Stimulated activated naive CD8-positive, alpha-beta T cell treated with anti-CD3 and anti-CD28 coated beads, Interleukin-15, amount 100 ng/mL, for 72 hours (primary cell): ENCODE measurements at regions not wholly inside any gene's neighbourhood (a gene's known extent, or its start where the extent isn't known, plus 50 kb on each side); places are given as distances from the start of the nearest gene placed in this dataset.
"Not testable (repeated sequence)": the region's sequence is repeated elsewhere in the genome, so short reads cannot be mapped to it uniquely, and the experiment has no call there.

Experiments
- ATAC-seq: fragments of 150-1000 bp; cut with Tn5 transposase; 2 replicates; pipeline ENCODE4 v1.10.0; 2021; ENCODE audit warnings: mild to moderate bottlenecking, moderate library complexity
- DNase-seq, 2 donors: peaks; one replicate each; pipeline ENCODE4 v3.0.0; 2021 to 2022
- H3K27ac Mint-ChIP-seq, 2 donors: one replicate each; pipeline ENCODE4 v1.8.0; 2022; ENCODE audit warnings: mild to moderate bottlenecking in 2 of 2, mixed read lengths in 2 of 2, moderate library complexity in 2 of 2
- H3K27me3 Mint-ChIP-seq: one replicate; pipeline ENCODE4 v1.8.0; 2022; ENCODE audit warnings: mixed read lengths
- H3K4me1 Mint-ChIP-seq: one replicate; pipeline ENCODE4 v1.8.0; 2022; ENCODE audit warnings: mild to moderate bottlenecking, mixed read lengths
- H3K4me3 Mint-ChIP-seq, 2 donors: one replicate each; pipeline ENCODE4 v1.8.0; 2022; ENCODE audit warnings: mild to moderate bottlenecking in 2 of 2, mixed read lengths in 2 of 2, moderate library complexity in 1 of 2
- H3K9me3 Mint-ChIP-seq, 2 donors: one replicate each; pipeline ENCODE4 v1.8.0; 2022; ENCODE audit warnings: mixed read lengths in 2 of 2

- Mint-ChIP-seq H3K27me3 (no peaks in the 10 kb centered on the region), H3K9me3 (no peaks in the 10 kb centered on the region), H3K27ac (no peak overlapping the region), H3K4me3 (no peak overlapping the region), H3K4me1 (no peaks in the 10 kb centered on the region)
- ATAC-seq = no peak
- DNase-seq = no peak
Measured at GRCh38 chr7:24440892-24441291, 132.4 kb upstream of the PALS2 start.

- Mint-ChIP-seq H3K4me3 (no peak overlapping the region), H3K9me3 (no peaks in the 10 kb centered on the region), H3K27me3 (no peaks in the 10 kb centered on the region), H3K4me1 (no peaks in the 10 kb centered on the region), H3K27ac (no peak overlapping the region)
- DNase-seq (no peak), ATAC-seq (no peak)
Measured at GRCh38 chr7:24441314-24442027, 131.8 kb upstream of the PALS2 start.

GRCh38 chr7:24442170-24442777 lies 131.0 kb upstream of the PALS2 start:
- H3K27ac Mint-ChIP-seq = no peak overlapping the region
- H3K27me3 Mint-ChIP-seq = no peaks in the 10 kb centered on the region
- no peak for ATAC-seq
- H3K4me1 Mint-ChIP-seq = no peaks in the 10 kb centered on the region
- no peak overlapping the region for H3K4me3 Mint-ChIP-seq
- no peaks in the 10 kb centered on the region for H3K9me3 Mint-ChIP-seq
- no peak for DNase-seq

- H3K4me3 Mint-ChIP-seq = no peak overlapping the region
- no peaks in the 10 kb centered on the region for H3K4me1 Mint-ChIP-seq
- no peak overlapping the region for H3K27ac Mint-ChIP-seq
- DNase-seq (no peak), ATAC-seq (no peak)
- no peaks in the 10 kb centered on the region for H3K9me3 Mint-ChIP-seq
- H3K27me3 Mint-ChIP-seq = peaks cover 7% of the 10 kb centered on the region
Measured at GRCh38 chr7:24444666-24445440, 128.4 kb upstream of the PALS2 start.

- no peaks in the 10 kb centered on the region for H3K4me1 Mint-ChIP-seq
- H3K4me3 Mint-ChIP-seq = no peak overlapping the region
- ATAC-seq (no peak), DNase-seq (no peak)
- no peaks in the 10 kb centered on the region for H3K9me3 Mint-ChIP-seq
- H3K27ac Mint-ChIP-seq = peak overlapping the region in 1 of 2 donors; percentile 30
- H3K27me3 Mint-ChIP-seq = peaks cover 14% of the 10 kb centered on the region
Measured at GRCh38 chr7:24448038-24448437, 125.2 kb upstream of the PALS2 start.

- peaks cover 14% of the 10 kb centered on the region for H3K27me3 Mint-ChIP-seq
- not testable (repeated sequence) for ATAC-seq, H3K4me3 Mint-ChIP-seq, DNase-seq, H3K27ac Mint-ChIP-seq, H3K9me3 Mint-ChIP-seq, H3K4me1 Mint-ChIP-seq
Measured at GRCh38 chr7:24449416-24449815, 123.8 kb upstream of the PALS2 start.

GRCh38 chr7:24455813-24456525 lies 117.3 kb upstream of the PALS2 start:
- H3K4me1 Mint-ChIP-seq = no peaks in the 10 kb centered on the region
- no peaks in the 10 kb centered on the region for H3K9me3 Mint-ChIP-seq
- H3K4me3 Mint-ChIP-seq = no peak overlapping the region
- ATAC-seq (no peak), DNase-seq (no peak)
- H3K27ac Mint-ChIP-seq = no peak overlapping the region
- H3K27me3 Mint-ChIP-seq = peaks cover 16% of the 10 kb centered on the region

- ATAC-seq (no peak), DNase-seq (no peak)
- Mint-ChIP-seq H3K4me3 (no peak overlapping the region), H3K27me3 (peaks cover 12% of the 10 kb centered on the region), H3K9me3 (no peaks in the 10 kb centered on the region), H3K4me1 (no peaks in the 10 kb centered on the region), H3K27ac (no peak overlapping the region)
Measured at GRCh38 chr7:24456526-24457218, 116.6 kb upstream of the PALS2 start.

- no peak for DNase-seq
- no peak for ATAC-seq
- peaks cover 10% of the 10 kb centered on the region for H3K27me3 Mint-ChIP-seq
- H3K27ac Mint-ChIP-seq = no peak overlapping the region
- H3K4me1 Mint-ChIP-seq = no peaks in the 10 kb centered on the region
- H3K9me3 Mint-ChIP-seq = no peaks in the 10 kb centered on the region
- no peak overlapping the region for H3K4me3 Mint-ChIP-seq
Measured at GRCh38 chr7:24457219-24457558, 116.1 kb upstream of the PALS2 start.

GRCh38 chr7:24462117-24462516 lies 111.1 kb upstream of the PALS2 start:
- H3K27me3 Mint-ChIP-seq = peaks cover 10% of the 10 kb centered on the region
- no peak for DNase-seq
- H3K4me3 Mint-ChIP-seq = no peak overlapping the region
- no peak for ATAC-seq
- H3K27ac Mint-ChIP-seq = no peak overlapping the region
- H3K4me1 Mint-ChIP-seq = no peaks in the 10 kb centered on the region
- H3K9me3 Mint-ChIP-seq = peaks cover 0 to 7% of the 10 kb centered on the region in 2 donors

GRCh38 chr7:24462984-24463383 lies 110.3 kb upstream of the PALS2 start:
- Mint-ChIP-seq H3K27me3 (peaks cover 10% of the 10 kb centered on the region), H3K4me3 (no peak overlapping the region), H3K4me1 (no peaks in the 10 kb centered on the region), H3K27ac (no peak overlapping the region), H3K9me3 (peaks cover 0 to 7% of the 10 kb centered on the region in 2 donors)
- no peak for DNase-seq
- ATAC-seq = no peak

GRCh38 chr7:24463474-24463873 lies 109.8 kb upstream of the PALS2 start:
- Mint-ChIP-seq H3K4me3 (no peak overlapping the region), H3K9me3 (peaks cover 0 to 7% of the 10 kb centered on the region in 2 donors), H3K27me3 (peaks cover 10% of the 10 kb centered on the region), H3K27ac (no peak overlapping the region), H3K4me1 (no peaks in the 10 kb centered on the region)
- ATAC-seq (no peak), DNase-seq (no peak)

GRCh38 chr7:24464861-24465260 lies 108.4 kb upstream of the PALS2 start:
- peak overlapping the region in 1 of 2 donors; percentile 72 for H3K27ac Mint-ChIP-seq
- no peak for ATAC-seq
- H3K4me1 Mint-ChIP-seq = no peaks in the 10 kb centered on the region
- H3K4me3 Mint-ChIP-seq = no peak overlapping the region
- peaks cover 6% of the 10 kb centered on the region for H3K27me3 Mint-ChIP-seq
- peaks cover 0 to 7% of the 10 kb centered on the region in 2 donors for H3K9me3 Mint-ChIP-seq
- no peak for DNase-seq

- no peak overlapping the region for H3K4me3 Mint-ChIP-seq
- DNase-seq (no peak), ATAC-seq (no peak)
- peaks cover 0 to 7% of the 10 kb centered on the region in 2 donors for H3K9me3 Mint-ChIP-seq
- no peak overlapping the region for H3K27ac Mint-ChIP-seq
- H3K4me1 Mint-ChIP-seq = no peaks in the 10 kb centered on the region
- no peaks in the 10 kb centered on the region for H3K27me3 Mint-ChIP-seq
Measured at GRCh38 chr7:24466168-24466768, 107.0 kb upstream of the PALS2 start.

GRCh38 chr7:24469118-24469517 lies 104.1 kb upstream of the PALS2 start:
- no peak overlapping the region for H3K4me3 Mint-ChIP-seq
- no peaks in the 10 kb centered on the region for H3K27me3 Mint-ChIP-seq
- H3K27ac Mint-ChIP-seq = no peak overlapping the region
- peaks cover 0 to 7% of the 10 kb centered on the region in 2 donors for H3K9me3 Mint-ChIP-seq
- H3K4me1 Mint-ChIP-seq = no peaks in the 10 kb centered on the region
- DNase-seq (no peak), ATAC-seq (no peak)
